ENCODE measurements at regions not wholly inside any gene's neighbourhood (a gene's known extent, or its start where the extent isn't known, plus 50 kb on each side); places are given as distances from the start of the nearest gene placed in this dataset.

GRCh38 chr13:58574791-58575190 is 943.2 kb downstream of the PCDH17 start:
- no peaks in the 10 kb centered on the region for H3K27me3 ChIP-seq (replicated peaks in 2 of 5; ENCODE audit: control insufficient read depth in 4 of 5, insufficient read depth in 5 of 5, low read length in 4 of 5)
- CTCF ChIA-PET: no interaction called here
- no peak overlapping the region for H3K27ac ChIP-seq (ENCODE audit: insufficient read depth in 1 of 2, low read depth in 1 of 2, low read length in 2 of 2, poor library complexity in 1 of 2, severe bottlenecking in 2 of 2)
- POLR2A ChIA-PET: no interaction called here
- no peaks in the 10 kb centered on the region for H3K36me3 ChIP-seq (ENCODE audit: control insufficient read depth in 4 of 4, insufficient read depth in 4 of 4, low read length in 3 of 4)
- peak overlapping the region in 1 of 7 experiments; percentile 16 for H3K4me3 ChIP-seq (ENCODE audit: control insufficient read depth in 1 of 7, extremely low read depth in 1 of 7, insufficient read depth in 4 of 7, low read depth in 2 of 7, low read length in 6 of 7)
- H3K9me3 ChIP-seq (ENCODE audit: control extremely low read depth in 1 of 5, control insufficient read depth in 4 of 5, insufficient read depth in 2 of 5, low read depth in 1 of 5, low read length in 4 of 5): peaks cover 0 to 23% (median 10%) of the 10 kb centered on the region in 5 experiments
- peaks cover 0 to 19% (median 0%) of the 10 kb centered on the region in 4 experiments for H3K4me1 ChIP-seq (ENCODE audit: control extremely low read depth in 1 of 4, control insufficient read depth in 4 of 4, insufficient read depth in 4 of 4, low read length in 3 of 4)
- DNase-seq: no peak

GRCh38 chr13:58579468-58579867 is 947.9 kb downstream of the PCDH17 start:
- ChIA-PET CTCF (no interaction called here), POLR2A (no interaction called here)
- DNase-seq: no peak
- Histone ChIP-seq H3K27me3 (replicated peaks in 2 of 5; ENCODE audit: control insufficient read depth in 4 of 5, insufficient read depth in 5 of 5, low read length in 4 of 5) (no peaks in the 10 kb centered on the region), H3K9me3 (ENCODE audit: control extremely low read depth in 1 of 5, control insufficient read depth in 4 of 5, insufficient read depth in 2 of 5, low read depth in 1 of 5, low read length in 4 of 5) (peaks cover 0 to 13% (median 8%) of the 10 kb centered on the region in 5 experiments), H3K4me3 (ENCODE audit: control insufficient read depth in 1 of 7, extremely low read depth in 1 of 7, insufficient read depth in 4 of 7, low read depth in 2 of 7, low read length in 6 of 7) (no peak overlapping the region), H3K36me3 (ENCODE audit: control insufficient read depth in 4 of 4, insufficient read depth in 4 of 4, low read length in 3 of 4) (no peaks in the 10 kb centered on the region), H3K4me1 (ENCODE audit: control extremely low read depth in 1 of 4, control insufficient read depth in 4 of 4, insufficient read depth in 4 of 4, low read length in 3 of 4) (peaks cover 0 to 6% (median 0%) of the 10 kb centered on the region in 4 experiments), H3K27ac (ENCODE audit: insufficient read depth in 1 of 2, low read depth in 1 of 2, low read length in 2 of 2, poor library complexity in 1 of 2, severe bottlenecking in 2 of 2) (no peak overlapping the region)
- WGBS (ENCODE audit: insufficient coverage): no CpG with 5 or more reads among the region's 2 CpGs

DNA sequence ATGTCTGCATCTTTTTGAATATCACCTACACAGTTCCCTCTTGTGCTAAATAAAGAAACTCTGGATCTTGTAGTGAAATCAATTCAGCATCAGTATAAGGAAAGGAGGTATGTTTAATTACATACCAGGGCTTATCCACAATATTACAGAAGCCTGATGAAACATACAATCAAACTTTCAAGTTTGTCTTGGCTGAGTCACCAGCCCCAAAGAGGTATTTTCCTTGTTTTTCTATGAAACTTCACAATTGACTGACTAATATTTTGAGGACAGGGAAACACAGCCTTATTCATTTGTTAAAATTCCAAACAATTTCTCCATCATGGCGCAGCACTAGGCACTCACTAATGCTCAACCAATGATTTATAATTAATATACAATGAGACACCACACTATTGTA is 952.4 kb downstream of the PCDH17 start:
- no peak for DNase-seq
- POLR2A ChIA-PET: no interaction called here
- peaks cover 0 to 6% (median 0%) of the 10 kb centered on the region in 4 experiments for H3K4me1 ChIP-seq (ENCODE audit: control extremely low read depth in 1 of 4, control insufficient read depth in 4 of 4, insufficient read depth in 4 of 4, low read length in 3 of 4)

GRCh38 chr13:58584610-58585009 is 953.1 kb downstream of the PCDH17 start:
- 90% methylated on average over 2 of the region's 2 CpGs for WGBS (ENCODE audit: insufficient coverage)
- no peak overlapping the region for H3K27ac ChIP-seq (ENCODE audit: insufficient read depth in 1 of 2, low read depth in 1 of 2, low read length in 2 of 2, poor library complexity in 1 of 2, severe bottlenecking in 2 of 2)
- H3K36me3 ChIP-seq (ENCODE audit: control insufficient read depth in 4 of 4, insufficient read depth in 4 of 4, low read length in 3 of 4): no peaks in the 10 kb centered on the region
- H3K4me1 ChIP-seq (ENCODE audit: control extremely low read depth in 1 of 4, control insufficient read depth in 4 of 4, insufficient read depth in 4 of 4, low read length in 3 of 4): peaks cover 0 to 2% (median 0%) of the 10 kb centered on the region in 4 experiments
- no peak overlapping the region for H3K4me3 ChIP-seq (ENCODE audit: control insufficient read depth in 1 of 7, extremely low read depth in 1 of 7, insufficient read depth in 4 of 7, low read depth in 2 of 7, low read length in 6 of 7)
- no peaks in the 10 kb centered on the region for H3K27me3 ChIP-seq (replicated peaks in 2 of 5; ENCODE audit: control insufficient read depth in 4 of 5, insufficient read depth in 5 of 5, low read length in 4 of 5)
- POLR2A ChIA-PET: no interaction called here
- CTCF ChIA-PET: no interaction called here
- no peak for DNase-seq
- no peaks in the 10 kb centered on the region for H3K9me3 ChIP-seq (ENCODE audit: control extremely low read depth in 1 of 5, control insufficient read depth in 4 of 5, insufficient read depth in 2 of 5, low read depth in 1 of 5, low read length in 4 of 5)

More for the DNA sequence above, 952.4 kb downstream of the PCDH17 start:
- H3K27me3 ChIP-seq (replicated peaks in 2 of 5; ENCODE audit: control insufficient read depth in 4 of 5, insufficient read depth in 5 of 5, low read length in 4 of 5): no peaks in the 10 kb centered on the region
- no CpG with 5 or more reads among the region's 1 CpG for WGBS (ENCODE audit: insufficient coverage)
- H3K9me3 ChIP-seq (ENCODE audit: control extremely low read depth in 1 of 5, control insufficient read depth in 4 of 5, insufficient read depth in 2 of 5, low read depth in 1 of 5, low read length in 4 of 5): no peaks in the 10 kb centered on the region
- H3K36me3 ChIP-seq (ENCODE audit: control insufficient read depth in 4 of 4, insufficient read depth in 4 of 4, low read length in 3 of 4): no peaks in the 10 kb centered on the region
- H3K27ac ChIP-seq (ENCODE audit: insufficient read depth in 1 of 2, low read depth in 1 of 2, low read length in 2 of 2, poor library complexity in 1 of 2, severe bottlenecking in 2 of 2): no peak overlapping the region
- H3K4me3 ChIP-seq (ENCODE audit: control insufficient read depth in 1 of 7, extremely low read depth in 1 of 7, insufficient read depth in 4 of 7, low read depth in 2 of 7, low read length in 6 of 7): no peak overlapping the region
- CTCF ChIA-PET: no interaction called here

DNA sequence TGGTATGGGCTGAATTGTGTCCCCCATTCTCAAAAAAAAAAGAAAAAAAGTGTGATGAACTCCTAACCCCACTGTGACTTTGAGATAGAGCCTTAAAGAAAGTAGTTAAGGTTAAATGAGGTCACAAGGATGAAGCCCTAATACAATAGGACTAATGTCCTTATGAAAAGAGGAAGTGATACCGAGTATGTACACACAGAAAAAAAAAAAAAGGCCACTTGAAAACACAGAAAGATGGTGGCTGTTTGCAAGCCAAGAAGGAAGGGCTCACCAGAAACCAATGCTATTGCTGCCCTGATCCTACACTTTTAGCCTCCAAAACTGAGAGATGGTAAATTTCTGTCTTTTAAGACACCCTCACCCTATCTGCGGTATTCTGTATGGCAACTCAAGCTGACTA is 955.6 kb downstream of the PCDH17 start:
- peak in 2 of 3 donors; percentile 40 to 62 for DNase-seq
- H3K4me3 ChIP-seq (ENCODE audit: control insufficient read depth in 1 of 7, extremely low read depth in 1 of 7, insufficient read depth in 4 of 7, low read depth in 2 of 7, low read length in 6 of 7): no peak overlapping the region
- WGBS (ENCODE audit: insufficient coverage): 17% methylated on average over 1 of the region's 2 CpGs
- POLR2A ChIA-PET: no interaction called here
- H3K27me3 ChIP-seq (replicated peaks in 2 of 5; ENCODE audit: control insufficient read depth in 4 of 5, insufficient read depth in 5 of 5, low read length in 4 of 5): no peaks in the 10 kb centered on the region
- CTCF ChIA-PET: no interaction called here
- H3K27ac ChIP-seq (ENCODE audit: insufficient read depth in 1 of 2, low read depth in 1 of 2, low read length in 2 of 2, poor library complexity in 1 of 2, severe bottlenecking in 2 of 2): no peak overlapping the region
- H3K36me3 ChIP-seq (ENCODE audit: control insufficient read depth in 4 of 4, insufficient read depth in 4 of 4, low read length in 3 of 4): no peaks in the 10 kb centered on the region
- H3K4me1 ChIP-seq (ENCODE audit: control extremely low read depth in 1 of 4, control insufficient read depth in 4 of 4, insufficient read depth in 4 of 4, low read length in 3 of 4): no peaks in the 10 kb centered on the region
- H3K9me3 ChIP-seq (ENCODE audit: control extremely low read depth in 1 of 5, control insufficient read depth in 4 of 5, insufficient read depth in 2 of 5, low read depth in 1 of 5, low read length in 4 of 5): no peaks in the 10 kb centered on the region

DNA sequence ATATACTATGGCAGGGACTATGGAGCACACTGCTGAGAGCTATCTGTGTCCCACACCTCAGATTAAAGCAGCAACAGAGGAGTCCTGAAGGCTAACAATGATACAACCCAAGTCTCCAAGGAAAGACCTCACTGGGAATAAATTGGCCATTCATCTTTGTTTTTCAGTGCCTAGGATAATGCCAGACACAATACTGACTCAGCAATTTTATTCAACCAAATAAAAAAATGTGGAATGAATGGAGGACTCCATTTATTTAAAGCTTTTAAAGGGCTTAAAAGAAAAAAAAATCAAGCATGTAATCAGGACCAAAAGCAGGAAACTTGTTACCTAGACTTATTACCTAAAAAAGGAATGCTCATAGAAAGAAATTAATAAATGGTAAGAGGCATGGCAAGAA is 960.5 kb downstream of the PCDH17 start:
- ChIA-PET POLR2A (no interaction called here), CTCF (no interaction called here)
- Histone ChIP-seq H3K27ac (ENCODE audit: insufficient read depth in 1 of 2, low read depth in 1 of 2, low read length in 2 of 2, poor library complexity in 1 of 2, severe bottlenecking in 2 of 2) (no peak overlapping the region), H3K36me3 (ENCODE audit: control insufficient read depth in 4 of 4, insufficient read depth in 4 of 4, low read length in 3 of 4) (no peaks in the 10 kb centered on the region), H3K4me3 (ENCODE audit: control insufficient read depth in 1 of 7, extremely low read depth in 1 of 7, insufficient read depth in 4 of 7, low read depth in 2 of 7, low read length in 6 of 7) (no peak overlapping the region), H3K4me1 (ENCODE audit: control extremely low read depth in 1 of 4, control insufficient read depth in 4 of 4, insufficient read depth in 4 of 4, low read length in 3 of 4) (no peaks in the 10 kb centered on the region), H3K27me3 (replicated peaks in 2 of 5; ENCODE audit: control insufficient read depth in 4 of 5, insufficient read depth in 5 of 5, low read length in 4 of 5) (no peaks in the 10 kb centered on the region), H3K9me3 (ENCODE audit: control extremely low read depth in 1 of 5, control insufficient read depth in 4 of 5, insufficient read depth in 2 of 5, low read depth in 1 of 5, low read length in 4 of 5) (no peaks in the 10 kb centered on the region)
- no peak for DNase-seq

- Histone ChIP-seq H3K27ac (ENCODE audit: insufficient read depth in 1 of 2, low read depth in 1 of 2, low read length in 2 of 2, poor library complexity in 1 of 2, severe bottlenecking in 2 of 2) (no peak overlapping the region), H3K4me1 (ENCODE audit: control extremely low read depth in 1 of 4, control insufficient read depth in 4 of 4, insufficient read depth in 4 of 4, low read length in 3 of 4) (no peaks in the 10 kb centered on the region), H3K9me3 (ENCODE audit: control extremely low read depth in 1 of 5, control insufficient read depth in 4 of 5, insufficient read depth in 2 of 5, low read depth in 1 of 5, low read length in 4 of 5) (no peaks in the 10 kb centered on the region), H3K36me3 (ENCODE audit: control insufficient read depth in 4 of 4, insufficient read depth in 4 of 4, low read length in 3 of 4) (no peaks in the 10 kb centered on the region), H3K4me3 (ENCODE audit: control insufficient read depth in 1 of 7, extremely low read depth in 1 of 7, insufficient read depth in 4 of 7, low read depth in 2 of 7, low read length in 6 of 7) (no peak overlapping the region), H3K27me3 (replicated peaks in 2 of 5; ENCODE audit: control insufficient read depth in 4 of 5, insufficient read depth in 5 of 5, low read length in 4 of 5) (no peaks in the 10 kb centered on the region)
- WGBS (ENCODE audit: insufficient coverage): no CpG with 5 or more reads among the region's 1 CpG
- no peak for DNase-seq
- ChIA-PET POLR2A (no interaction called here), CTCF (no interaction called here)
Observed at GRCh38 chr13:58592786-58593185, 961.2 kb downstream of the PCDH17 start.
